RPMI7951 (cell line): ENCODE measurements at regions not wholly inside any gene's neighbourhood (a gene's known extent, or its start where the extent isn't known, plus 50 kb on each side); places are given as distances from the start of the nearest gene placed in this dataset.

Experiments used
- DNase-seq: peaks from one replicate; pipeline ENCODE4 v3.0.0-alpha.2; 2012; ENCODE audit warnings: low read depth

DNA sequence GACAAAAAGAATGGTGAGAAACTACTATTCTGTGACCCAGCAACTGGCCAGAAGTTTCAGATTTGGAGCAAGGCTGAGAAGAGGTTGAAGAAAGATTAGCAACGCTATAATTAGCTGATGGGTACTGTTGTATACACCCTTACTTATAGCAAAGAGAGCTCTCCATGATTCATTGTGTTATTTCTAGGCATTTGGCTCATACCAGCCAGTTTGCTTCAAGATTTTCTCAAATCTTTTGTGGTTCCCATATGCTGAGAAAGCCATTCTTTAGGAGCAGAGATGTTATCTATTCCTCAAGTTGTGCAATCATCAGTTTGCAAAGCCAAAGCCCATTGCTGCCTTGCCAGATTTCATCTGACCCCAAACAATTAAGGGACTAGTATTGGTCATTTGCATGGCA lies 179.4 kb downstream of the ETS1 start:
- peak; percentile 95 for DNase-seq

DNA sequence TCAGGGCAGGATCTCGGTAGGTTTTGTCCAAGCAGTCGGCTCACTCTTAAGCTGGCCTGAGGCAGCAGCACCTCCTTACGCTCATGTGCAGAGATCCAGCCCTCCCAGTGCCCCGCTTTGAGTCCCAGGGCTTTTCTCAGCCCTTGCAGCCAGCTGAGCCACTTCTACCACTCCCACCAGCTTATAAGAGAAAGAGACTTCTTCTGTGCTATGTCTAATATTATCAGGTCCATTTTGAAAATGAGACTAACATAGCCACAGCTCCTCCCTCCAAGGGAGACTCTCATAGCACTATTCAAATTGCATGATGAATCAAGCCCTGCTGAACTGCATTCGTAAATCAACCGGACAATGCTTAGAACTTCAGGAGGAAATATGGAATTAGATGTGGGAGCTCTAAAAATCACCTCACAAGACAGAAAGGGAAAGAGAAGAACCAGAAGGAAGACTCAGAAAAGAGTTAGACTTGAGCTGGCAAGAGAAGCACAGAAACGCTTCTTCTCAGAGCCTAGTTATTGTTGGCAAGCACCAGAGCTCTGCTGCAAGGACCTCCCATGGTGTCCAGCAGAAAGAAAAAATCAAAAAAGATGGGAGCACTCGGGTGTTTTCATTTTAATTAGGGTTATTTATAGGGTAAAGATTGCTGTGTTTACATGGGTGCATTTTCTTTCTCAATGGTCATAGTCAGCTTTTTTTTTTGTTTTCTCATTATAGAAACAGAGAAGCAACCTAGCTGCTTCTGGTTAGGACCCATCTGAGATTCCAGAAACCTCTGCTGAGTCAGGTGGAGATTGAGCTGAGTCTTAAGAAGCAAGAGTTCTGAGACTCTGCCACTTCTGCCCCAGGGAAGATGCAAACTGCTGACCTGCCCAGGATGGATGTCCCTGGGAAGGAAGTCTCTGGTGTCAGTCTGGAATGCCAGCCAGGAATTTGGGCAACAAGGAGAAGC lies 181.4 kb downstream of the ETS1 start:
- peak; percentile 53 for DNase-seq

DNA sequence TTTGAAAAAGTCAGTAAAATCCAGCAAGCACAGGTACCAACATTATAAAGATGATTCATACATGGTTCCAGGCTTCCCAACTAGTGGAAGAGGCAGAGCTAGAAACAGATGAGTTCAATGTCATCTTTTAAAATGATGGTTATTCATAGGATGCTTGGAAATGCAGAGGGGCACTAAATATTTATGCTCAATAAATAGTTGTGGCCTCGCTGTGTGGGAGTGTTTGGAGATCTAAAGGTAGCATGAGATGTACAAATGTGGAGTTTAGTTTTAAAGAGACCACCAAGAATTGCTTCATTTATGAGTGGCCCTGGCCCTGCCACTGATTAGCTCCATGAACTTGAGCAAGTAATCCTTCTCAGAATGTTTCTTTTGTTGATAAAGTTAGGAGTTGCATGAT lies 182.2 kb downstream of the ETS1 start:
- no peak for DNase-seq

DNA sequence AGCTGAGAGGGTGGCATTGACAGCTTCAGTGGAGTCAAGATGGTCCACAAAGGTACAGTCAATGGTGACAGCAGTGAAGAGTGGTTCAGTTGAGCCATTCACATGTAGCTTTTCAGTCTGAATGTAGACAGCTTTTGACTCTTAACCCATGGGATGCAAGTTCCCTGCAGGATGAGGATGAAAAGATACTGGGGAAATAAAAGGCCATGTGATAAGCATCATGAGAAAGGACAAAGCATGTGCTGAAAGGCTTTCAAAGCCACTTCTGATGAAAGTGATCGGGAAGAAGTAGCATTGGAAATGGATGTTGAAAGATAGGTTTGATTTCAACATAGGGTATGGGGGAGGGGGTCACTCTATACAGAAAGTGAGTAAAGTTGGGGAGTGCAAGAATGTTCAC lies 182.9 kb downstream of the ETS1 start:
- no peak for DNase-seq

DNA sequence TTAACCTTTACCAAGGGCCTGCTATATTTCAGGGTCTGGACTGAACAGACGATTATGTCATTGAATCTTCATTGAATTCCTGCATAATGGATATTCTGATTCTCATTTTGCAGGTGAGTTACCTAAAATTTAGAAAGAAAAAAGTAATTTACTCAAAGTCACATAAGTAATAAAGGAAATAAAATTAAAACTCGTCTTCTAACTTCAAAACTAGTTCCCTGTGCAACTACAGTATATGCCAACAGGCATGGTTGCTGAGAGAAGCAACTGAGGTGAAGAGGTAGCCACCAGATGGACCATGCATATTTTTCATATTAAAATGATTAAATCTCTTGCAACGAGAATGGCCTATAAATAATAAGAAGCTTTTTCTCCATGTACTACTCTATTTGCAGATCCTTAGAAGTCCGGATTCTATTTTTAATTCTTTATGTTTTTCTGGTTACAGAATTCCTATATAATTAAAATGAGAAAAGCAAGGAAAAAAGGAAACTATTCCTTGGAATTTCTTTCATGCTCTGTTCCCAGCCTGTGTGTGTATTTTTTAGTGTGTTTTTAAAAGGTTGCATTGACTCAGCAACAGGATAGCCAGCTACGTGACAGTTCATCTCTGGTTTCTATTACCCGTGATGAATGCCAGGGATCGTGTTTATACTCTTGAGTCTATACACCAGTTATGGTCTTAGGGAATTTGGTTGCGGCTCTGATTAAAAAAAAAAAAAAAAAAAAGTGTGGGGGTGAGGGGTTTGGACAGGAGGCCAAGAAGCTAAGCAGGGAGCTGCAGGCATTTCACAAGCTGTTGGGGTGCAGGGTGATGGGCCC lies 186.8 kb downstream of the ETS1 start:
- DNase-seq, result no peak

DNA sequence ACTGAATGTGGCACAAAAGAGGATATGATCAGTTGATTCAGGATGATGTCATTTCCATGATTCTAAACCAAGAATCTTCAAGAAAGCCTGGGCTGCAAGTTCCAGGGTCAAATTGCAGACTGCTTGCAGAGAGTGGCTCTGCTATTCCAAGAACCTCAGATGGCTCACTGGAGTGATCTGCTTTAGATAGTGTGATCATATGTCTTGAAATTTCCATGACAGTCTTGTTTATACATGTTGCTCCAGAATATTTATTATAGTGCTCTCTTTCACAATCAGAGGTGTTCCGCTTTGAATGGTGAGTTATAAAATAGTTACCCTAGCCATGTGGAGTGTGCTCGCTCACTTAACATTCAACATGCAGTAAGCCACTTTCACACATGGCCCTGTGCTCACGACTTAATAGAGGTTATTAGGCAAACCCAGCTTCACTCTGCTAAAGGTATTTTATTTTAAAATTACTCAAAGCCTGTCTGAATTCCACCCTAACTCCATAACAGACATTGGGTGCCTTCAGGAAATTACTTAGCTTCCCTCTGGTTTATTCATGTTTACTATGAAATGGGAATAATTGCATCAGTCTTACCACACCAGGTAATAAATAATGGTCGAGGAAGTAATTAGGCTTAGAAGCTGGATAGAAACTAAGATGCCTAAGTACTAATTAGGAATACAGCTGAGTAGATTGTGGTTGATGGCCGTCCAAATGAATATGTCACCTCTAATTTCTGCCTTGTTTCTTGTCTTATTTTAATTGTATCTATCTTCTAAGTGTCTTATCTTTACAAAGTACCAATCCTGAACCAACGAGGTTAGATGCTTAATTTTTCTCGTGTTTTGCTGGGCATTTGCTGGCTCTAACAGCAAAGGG lies 187.9 kb downstream of the ETS1 start:
- peak; percentile 62 for DNase-seq

DNA sequence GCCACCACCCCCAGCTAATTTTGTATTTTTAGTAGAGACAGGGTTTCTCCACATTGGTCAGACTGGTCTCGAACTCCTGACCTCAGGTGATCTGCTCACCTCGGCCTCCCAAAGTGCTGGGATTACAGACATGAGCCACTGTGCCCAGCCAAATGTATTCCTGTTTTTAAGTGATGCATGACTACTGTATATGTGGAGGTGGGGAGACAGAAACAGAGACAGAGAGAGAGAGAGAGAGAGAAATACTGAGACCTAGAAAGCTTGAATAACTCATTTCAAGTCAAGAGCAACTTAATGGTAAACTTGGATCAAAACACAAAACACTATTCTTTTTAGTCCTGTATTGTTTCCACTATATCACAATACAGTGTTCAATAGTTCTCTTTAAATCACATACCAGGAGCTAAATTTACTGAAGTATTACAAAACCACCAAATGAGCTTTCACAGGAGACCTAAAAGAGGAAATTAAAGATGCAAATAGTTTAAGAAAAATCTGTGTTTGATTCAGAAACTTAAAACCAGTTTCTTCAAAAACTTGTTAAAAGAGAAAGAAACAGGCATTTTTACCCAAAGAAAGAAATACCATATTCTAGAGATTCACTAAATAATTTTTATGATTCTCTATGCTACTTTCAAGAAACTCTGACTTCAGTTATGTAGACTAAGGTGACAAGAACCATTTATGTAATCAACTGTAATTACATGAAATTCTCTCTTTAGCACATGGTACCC lies 188.7 kb downstream of the ETS1 start:
- no peak for DNase-seq

DNA sequence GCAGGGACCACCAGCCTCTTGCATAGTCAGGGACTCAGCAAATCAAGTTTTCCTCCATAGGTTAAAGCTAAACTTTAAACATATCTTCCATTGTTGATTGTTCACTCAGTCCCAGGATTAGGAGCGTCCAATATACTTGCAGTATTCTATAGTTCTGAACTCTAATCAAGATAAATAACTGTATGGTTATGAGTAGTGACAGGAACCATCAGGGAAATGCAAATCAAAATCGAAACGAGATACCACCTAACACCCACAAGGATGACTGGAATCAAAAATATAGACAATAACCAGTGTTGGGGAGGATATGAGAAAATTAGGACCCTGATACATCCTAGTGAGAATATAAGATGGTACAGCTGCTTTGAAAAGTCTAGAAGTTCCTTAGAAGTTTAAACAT lies 190.0 kb downstream of the ETS1 start:
- no peak for DNase-seq

DNA sequence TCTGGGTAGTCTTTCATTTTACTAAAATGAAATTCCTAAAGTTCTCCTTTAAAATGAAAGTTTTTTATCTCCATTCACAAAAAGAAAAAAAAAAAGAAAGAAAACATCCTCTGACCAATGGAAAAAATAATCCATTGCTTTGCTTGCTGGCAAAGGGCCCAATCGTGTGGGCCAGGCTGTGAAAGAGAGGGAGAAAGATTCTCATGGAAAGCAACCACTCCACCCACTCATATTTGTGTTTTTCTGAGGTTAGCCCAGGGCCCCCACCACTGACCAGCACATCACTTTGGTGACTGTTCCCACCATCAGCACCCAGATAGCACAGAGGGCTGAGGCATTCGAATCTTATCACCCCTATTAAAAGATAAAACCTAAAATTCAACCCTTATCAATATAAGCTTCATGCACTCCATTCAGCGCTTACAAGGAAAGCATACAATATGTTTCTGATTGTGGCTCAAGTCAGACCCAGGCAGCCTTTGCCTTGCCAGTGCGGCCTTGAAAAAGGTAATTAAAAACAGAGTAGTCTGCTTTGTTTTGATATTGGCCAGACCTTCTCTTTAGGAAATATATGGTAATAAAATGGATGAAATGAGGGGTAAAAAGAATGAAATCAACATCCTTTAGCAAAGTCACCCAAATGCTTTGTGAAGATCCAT lies 192.8 kb downstream of the ETS1 start:
- DNase-seq, result peak; percentile 17

DNA sequence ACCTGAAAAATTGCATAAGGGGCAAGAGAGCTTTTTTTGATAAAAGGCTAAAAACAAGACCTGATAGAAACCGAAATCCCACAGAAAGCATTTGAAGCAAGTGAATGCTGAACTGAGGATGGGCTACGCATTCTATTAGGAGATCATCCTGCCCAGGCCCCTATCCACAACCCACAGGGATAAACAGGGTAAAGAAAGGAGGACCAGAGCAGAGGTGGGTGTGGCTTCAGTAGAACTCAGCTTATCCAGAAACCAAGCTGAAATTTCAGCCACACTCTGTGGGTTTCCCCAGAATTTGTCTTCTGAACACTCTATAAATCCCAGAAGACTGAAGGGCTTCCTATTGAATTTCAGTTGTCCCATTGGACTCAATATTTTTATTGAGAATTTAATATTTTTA lies 195.1 kb downstream of the ETS1 start:
- no peak for DNase-seq

DNA sequence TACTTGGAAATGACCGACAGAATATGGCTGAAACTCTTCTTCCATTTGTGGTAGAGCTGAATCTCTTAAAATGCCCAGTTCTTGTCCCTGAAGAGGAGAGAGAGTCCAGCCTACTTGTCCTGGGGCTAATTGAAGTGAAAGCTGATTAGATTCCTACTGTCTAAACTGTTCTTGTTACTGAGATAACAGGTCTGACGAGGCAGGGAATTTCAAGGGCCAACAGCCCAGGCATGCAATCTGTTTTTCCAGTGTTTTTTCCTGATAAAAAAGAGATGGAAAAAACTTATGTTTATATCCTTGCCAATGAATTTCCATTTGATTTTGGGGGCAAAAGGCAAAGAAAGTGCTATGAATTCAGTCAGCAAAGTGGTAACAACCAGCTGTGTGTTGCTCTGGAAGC lies 195.5 kb downstream of the ETS1 start:
- no peak for DNase-seq

DNA sequence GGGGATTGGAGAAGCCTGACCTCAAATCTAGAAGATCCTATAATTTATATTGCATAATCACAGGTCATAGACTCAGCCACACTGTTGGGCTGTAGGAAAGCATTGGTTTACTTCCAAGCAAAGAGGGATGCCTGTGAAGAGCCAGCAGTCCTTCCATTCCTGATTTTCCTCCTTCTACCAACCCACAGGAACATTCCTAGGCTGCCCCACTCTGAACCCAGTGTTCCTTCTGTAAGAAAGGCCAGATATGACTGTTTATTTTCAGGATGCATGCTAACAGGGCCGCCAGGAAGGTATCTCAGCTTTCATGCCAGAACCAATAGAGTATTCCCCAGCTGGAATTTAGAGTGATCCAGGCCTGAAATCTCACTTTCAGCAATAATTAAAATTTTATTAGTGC lies 197.1 kb downstream of the ETS1 start:
- DNase-seq, result no peak

DNA sequence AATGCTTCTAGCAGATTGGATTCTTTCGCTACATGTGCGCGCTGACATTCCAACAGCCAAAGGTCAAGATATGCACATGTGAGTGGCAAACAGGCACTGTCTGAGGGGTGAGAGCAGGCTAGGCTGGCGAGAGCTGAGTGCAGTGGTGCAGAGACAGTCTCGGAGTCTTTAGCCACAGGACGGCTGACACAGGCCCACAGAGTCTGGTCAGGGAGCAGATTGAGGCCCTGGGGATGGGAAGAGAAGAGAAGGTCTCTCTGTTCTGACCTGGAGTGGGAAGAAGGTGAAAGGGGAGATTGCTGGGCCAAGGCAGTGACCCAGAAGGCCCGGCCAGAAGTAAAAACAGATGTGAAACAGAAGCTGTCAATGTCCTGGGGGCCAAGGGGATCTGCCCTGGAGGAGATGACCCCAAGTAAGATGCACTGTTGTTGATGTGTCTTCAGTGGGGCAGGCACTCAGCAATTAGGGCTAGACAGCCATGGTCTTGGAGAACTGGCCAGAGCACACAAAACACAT lies 197.8 kb downstream of the ETS1 start:
- no peak for DNase-seq

DNA sequence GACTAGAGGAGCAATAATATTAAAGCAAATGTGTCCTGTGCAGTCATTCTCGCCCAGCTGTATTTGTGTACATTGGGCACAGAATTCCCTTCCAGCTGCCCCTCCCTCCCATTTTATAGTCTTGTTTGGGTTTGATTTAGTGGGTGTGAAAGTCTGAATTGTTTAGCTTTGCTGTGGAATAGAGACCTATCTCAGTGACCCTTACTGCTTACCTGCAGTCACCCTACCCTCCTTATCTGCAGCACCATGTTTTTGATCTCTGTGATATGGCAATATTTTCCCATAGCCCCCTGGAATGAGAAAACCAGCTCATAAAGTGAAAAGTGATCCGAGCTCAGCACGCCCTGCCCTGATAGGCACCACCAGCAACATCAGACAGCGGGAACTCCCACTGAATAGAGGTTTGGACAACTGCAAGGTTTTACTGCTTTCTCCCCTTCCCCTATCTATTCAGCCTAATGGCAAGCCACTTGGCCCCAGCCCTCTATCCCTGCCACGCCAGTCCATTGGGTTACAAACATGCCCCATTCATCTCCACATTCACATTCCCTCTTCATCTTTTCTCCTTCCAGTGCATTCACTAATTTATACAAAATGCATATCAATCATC lies 199.0 kb downstream of the ETS1 start:
- no peak for DNase-seq

DNA sequence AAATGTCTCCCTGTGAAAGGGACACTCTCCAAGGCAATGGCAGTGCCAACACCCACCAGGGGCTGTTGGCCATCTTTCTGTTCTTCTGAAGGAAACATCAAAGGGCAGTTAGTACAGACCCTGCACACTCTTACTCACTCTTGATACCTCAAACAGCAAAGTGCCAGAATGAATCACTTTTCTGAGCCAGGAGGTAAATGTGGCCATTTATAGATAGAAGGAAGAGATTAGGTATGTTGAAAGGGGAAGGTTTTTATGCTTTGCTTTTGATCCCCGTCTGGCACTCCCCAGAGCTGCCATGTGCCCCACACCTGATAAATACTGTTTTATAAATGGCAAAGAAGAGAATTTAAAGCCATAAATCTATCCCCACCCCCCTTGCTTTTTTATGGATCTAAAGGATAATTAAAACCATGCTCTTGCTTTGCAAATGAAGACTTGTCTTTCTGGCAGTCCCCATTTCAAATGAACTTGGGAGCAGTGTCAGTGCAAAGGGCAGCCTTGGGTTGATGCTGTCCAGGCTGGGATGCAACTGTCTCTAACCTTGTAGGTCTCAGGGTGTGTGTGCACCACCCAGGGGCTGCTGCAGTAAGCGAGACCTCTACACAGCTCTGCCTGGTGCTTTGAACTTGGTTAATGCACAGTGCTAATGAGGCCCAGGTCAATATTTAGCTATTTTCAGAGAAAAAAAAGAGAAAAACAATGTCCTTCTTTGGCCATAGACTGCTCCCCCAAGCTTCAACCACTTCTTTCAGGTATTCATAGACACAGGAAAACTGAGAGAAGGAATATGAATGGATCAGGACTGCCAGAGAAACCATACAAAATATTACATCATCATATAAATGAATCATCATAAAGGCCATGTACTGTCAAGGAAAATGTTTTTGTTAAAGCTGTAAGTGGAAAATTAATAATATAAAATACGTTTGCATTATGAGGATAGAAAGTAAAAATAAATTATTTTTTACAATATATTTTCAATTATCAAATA lies 207.5 kb downstream of the ETS1 start:
- peak; percentile 56 for DNase-seq

DNA sequence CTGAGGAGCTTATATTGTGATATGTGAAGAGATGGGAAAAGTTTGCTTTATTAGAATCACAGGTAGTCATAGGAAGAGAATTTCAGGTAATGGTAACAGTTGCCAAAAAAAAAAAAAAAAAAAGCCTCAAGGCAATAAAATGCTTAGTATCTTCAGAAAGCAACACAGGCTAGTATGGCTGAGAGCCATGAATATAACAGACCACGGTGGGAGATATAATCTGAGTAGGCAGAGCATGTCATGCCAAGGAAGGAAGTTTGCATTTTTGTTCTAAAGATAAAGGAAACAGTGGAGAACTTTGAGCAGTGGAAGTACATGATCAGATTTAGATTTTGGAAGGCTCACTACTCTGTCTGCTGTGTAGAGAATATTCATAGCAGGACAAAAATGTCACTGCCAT lies 211.4 kb downstream of the ETS1 start:
- DNase-seq, result no peak

DNA sequence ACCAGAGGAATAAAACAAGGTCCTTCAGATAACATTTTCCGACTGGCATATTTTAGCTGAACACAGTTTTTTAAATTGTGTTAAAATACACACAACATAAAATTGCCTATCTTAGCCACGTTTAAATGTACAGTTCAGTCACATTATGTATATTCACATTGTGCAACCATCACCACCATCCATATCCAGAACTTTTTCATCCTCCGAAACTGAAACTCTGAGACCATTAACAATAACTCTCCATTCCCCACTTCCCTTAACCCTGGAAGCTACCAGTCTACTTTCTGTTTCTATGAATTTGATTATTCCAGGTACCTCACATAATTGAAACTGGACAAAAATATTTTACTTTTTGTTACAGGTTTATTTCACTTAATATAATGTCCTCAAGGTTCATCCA lies 213.3 kb downstream of the ETS1 start:
- no peak for DNase-seq

DNA sequence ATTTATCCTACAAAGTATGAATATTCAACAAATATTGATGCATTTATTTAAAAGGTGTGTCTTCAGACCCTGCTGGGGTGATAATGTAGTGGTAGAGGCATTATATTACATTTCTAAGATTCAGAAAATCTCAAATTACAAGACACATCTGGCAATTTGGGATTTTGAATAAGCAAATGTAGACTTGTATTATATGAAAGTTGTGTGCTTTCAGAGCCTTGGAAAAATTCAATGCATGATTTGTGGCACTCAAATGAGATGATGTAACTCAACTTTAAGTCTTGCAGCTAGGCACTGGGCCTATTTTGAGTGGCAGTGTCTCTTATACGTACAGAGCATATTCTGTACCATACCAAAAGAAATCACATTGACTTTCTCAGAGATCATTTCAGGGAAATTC lies 214.4 kb downstream of the ETS1 start:
- no peak for DNase-seq

DNA sequence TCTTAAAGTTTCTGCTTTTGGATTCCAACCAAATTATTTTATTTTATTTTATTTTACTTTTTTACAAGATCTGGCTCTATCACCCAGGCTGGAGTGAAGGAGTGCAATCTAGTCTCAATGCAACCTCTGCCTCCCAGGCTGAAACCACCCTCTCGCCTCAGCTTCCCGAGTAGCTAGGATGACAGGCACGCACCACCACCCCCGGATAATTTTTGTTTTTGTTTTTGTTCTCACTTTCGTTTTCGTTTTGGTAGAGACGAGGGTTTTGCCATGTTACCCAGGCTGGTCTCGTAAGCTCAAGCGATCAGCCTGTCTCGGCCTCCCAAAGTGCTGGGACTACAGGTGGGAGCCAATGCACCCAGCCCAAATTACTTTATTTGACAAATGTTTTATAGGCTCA lies 219.8 kb downstream of the ETS1 start:
- peak; percentile 27 for DNase-seq
